ENCODE measurements at regions not wholly inside any gene's neighbourhood (a gene's known extent, or its start where the extent isn't known, plus 50 kb on each side); places are given as distances from the start of the nearest gene placed in this dataset.

GRCh38 chr6:21501815-21502214 is 91.7 kb upstream of the SOX4 start:
- TF ChIP-seq CTCF (IDR thresholded peaks at IDR 0.05) (no peak), EP300 (IDR thresholded peaks at IDR 0.05) (no peak)
